GM23338 (cell line): ENCODE measurements at regions not wholly inside any gene's neighbourhood (a gene's known extent, or its start where the extent isn't known, plus 50 kb on each side); places are given as distances from the start of the nearest gene placed in this dataset.

Source experiments
- CTCF ChIP-seq, 2 experiments: fragments of 200-600 bp in 1 of 2; sonication (generic) in 1 of 2; conservative IDR thresholded peaks; 2 replicates each; pipeline versions ENCODE4 v1.5.1 to v1.6.1; 2016 to 2017; ENCODE audit warnings: antibody characterized with exemption in 2 of 2, low read depth in 2 of 2, mild to moderate bottlenecking in 2 of 2, moderate library complexity in 1 of 2
- EZH2 ChIP-seq: fragments of 200-600 bp; sonication (generic); IDR thresholded peaks from one replicate; pipeline ENCODE4 v1.8.0; 2017; ENCODE audit warnings: antibody characterized with exemption, mild to moderate bottlenecking, low read depth; ENCODE audit not compliant: unreplicated experiment
- EZH2phosphoT487 ChIP-seq: fragments of 200-600 bp; sonication (generic); IDR thresholded peaks from one replicate; pipeline ENCODE4 v1.8.1; 2018; ENCODE audit warnings: antibody characterized with exemption; ENCODE audit not compliant: unreplicated experiment

- TF ChIP-seq EZH2phosphoT487 (no peak), CTCF (conservative IDR thresholded peaks at IDR 0.05; ENCODE audit: low read depth in 2 of 2) (no peak), EZH2 (no peak)
These were observed 347.5 kb downstream of the PREX1 start for GRCh38 chr20:48480216-48480772.
